ENCODE measurements at regions not wholly inside any gene's neighbourhood (a gene's known extent, or its start where the extent isn't known, plus 50 kb on each side); places are given as distances from the start of the nearest gene placed in this dataset.
A peak's percentile ranks its signal among the peaks of the same experiment; 100 is the strongest.
"Not testable (repeated sequence)": the region's sequence is repeated elsewhere in the genome, so short reads cannot be mapped to it uniquely, and the experiment has no call there.

- H3K36me3 ChIP-seq (ENCODE audit: control insufficient read depth in 2 of 2, insufficient read depth in 2 of 2, low read length in 1 of 2); H3K79me2 ChIP-seq (ENCODE audit: control insufficient read depth, insufficient read depth, low read length); H3K4me3 ChIP-seq; H3K27me3 ChIP-seq (replicated peaks in 1 of 2; ENCODE audit: control insufficient read depth in 2 of 2, insufficient read depth in 2 of 2, low read length in 1 of 2); H3K4me2 ChIP-seq (ENCODE audit: control insufficient read depth, insufficient read depth); H3K9me3 ChIP-seq (replicated peaks; ENCODE audit: control insufficient read depth, insufficient read depth, low read length); H3K4me1 ChIP-seq (ENCODE audit: control insufficient read depth, insufficient read depth, low read length); CTCF ChIA-PET; H2AFZ ChIP-seq (ENCODE audit: control insufficient read depth, low read depth, low read length); DNase-seq (ENCODE audit: low read depth, low spot score); BruUV-seq (replicated peaks); H4K20me1 ChIP-seq (ENCODE audit: control insufficient read depth, insufficient read depth); RAD21 ChIA-PET (ENCODE audit: unreplicated experiment); ATAC-seq; POLR2A ChIA-PET; SMC1A ChIA-PET (ENCODE audit: uncharacterized antibody, unreplicated experiment); H3K9ac ChIP-seq (ENCODE audit: control insufficient read depth, insufficient read depth, low read length); H3K27ac ChIP-seq (ENCODE audit: control insufficient read depth, insufficient read depth); FAIRE-seq: not testable (repeated sequence)
- TF ChIP-seq ZBTB33 (IDR thresholded peaks at IDR 0.05) (0 out of 2 replicates have a peak, but pooled peaks have one; percentile 27), SMC3 (IDR thresholded peaks at IDR 0.05; ENCODE audit: borderline replicate concordance, low read length) (peak; percentile 24; the same call in 1 of the 2 replicates), CTCF (IDR thresholded peaks at IDR 0.05 in 2 of 3, conservative IDR thresholded peaks at IDR 0.05 in 1 of 3; ENCODE audit: control insufficient read depth in 2 of 3, extremely low read depth in 1 of 3, insufficient read depth in 1 of 3, low read depth in 3 of 3, low read length in 3 of 3) (peak in 2 of 3 experiments; percentile 21 to 26; a peak in 2 of 6 replicates)
- 68% methylated on average over 11 of the region's 11 CpGs for WGBS (ENCODE audit: insufficient coverage, insufficient replicate concordance, low lambda C conversion rate, missing lambda C conversion rate)
- intact Hi-C loops (cut with micrococcal nuclease; ENCODE audit: unreplicated experiment) = loop anchor here (10.0 kb wide), 1 partner anchor 196 kb away; no protein-coding TSS in a partner anchor
- in situ Hi-C loops (cut with MboI) = loop anchor here (5.0 kb wide), 1 partner anchor 99 kb away; no protein-coding TSS in a partner anchor
Observed at GRCh38 chr9:32148553-32148952, 235.9 kb upstream of the ACO1 start.
